GM15510 (cell line): ENCODE measurements at regions not wholly inside any gene's neighbourhood (a gene's known extent, or its start where the extent isn't known, plus 50 kb on each side); places are given as distances from the start of the nearest gene placed in this dataset.

Source experiments
- POLR2A ChIP-seq: IDR thresholded peaks from 3 replicates; pipeline ENCODE4 v1.6.1; 2011; ENCODE audit warnings: borderline replicate concordance; ENCODE audit not compliant: insufficient read length; ENCODE audit errors: extremely low read depth

DNA sequence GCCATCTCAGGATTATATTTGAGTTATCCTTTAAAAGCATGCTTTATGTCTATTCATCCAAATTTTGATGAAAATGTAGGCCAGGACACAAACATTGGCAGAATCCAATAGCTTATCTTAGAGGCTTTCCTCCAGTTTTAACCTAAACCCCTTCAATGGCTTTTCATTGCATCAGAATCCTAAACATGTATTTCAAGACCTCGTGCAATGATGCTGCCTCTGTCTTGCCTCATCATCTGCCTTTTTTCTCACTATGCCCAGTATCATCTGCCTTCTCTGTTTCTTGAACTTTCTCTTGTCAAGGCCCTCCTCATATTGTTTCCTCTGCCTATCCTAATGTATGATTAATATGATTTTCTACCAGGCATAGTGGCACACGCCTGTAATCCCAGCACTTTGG lies 76.1 kb upstream of the MAP4 start:
- TF ChIP-seq POLR2A, result no peak

- no peak for TF ChIP-seq POLR2A
Observed at GRCh38 chr3:48090166-48090939, 74.1 kb upstream of the MAP4 start.

- TF ChIP-seq POLR2A, result peak; percentile 85
Observed at GRCh38 chr3:48088749-48089466, 72.7 kb upstream of the MAP4 start.

DNA sequence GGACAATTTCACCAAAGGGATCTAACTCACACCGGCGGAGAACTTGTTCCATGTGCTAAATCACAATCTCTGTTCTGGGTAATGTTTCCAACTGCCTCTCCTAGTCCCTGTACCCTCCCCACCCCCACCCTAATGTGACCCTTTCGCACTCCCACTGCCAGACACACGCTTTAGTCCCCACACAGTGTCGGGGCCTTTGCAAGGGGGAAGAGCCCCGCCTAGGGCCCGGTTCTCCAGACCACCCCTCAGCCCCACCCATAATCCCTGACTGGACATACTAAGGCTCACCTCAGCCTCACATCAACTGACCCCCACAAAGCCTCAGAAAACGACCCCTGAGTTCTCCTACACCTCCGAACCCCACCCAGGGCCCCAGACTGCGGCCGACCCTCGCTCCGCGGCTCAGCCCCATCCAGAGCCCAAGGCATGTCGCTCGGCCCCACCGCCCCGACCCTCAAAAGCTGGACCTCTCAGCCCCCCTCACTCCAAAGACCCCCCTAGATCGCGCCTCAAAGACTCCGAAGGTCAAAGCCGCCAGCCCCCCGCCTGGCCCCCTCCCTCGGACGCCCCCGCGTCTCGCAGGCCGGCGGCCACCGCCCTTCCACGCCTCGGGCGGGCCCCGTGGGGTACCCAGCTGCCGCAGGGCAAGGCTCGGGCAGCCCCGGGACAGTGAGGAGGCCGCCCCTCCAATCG lies 72.0 kb upstream of the MAP4 start:
- no peak for TF ChIP-seq POLR2A

GRCh38 chr3:48086705-48087104 lies 70.5 kb upstream of the MAP4 start:
- no peak for TF ChIP-seq POLR2A

DNA sequence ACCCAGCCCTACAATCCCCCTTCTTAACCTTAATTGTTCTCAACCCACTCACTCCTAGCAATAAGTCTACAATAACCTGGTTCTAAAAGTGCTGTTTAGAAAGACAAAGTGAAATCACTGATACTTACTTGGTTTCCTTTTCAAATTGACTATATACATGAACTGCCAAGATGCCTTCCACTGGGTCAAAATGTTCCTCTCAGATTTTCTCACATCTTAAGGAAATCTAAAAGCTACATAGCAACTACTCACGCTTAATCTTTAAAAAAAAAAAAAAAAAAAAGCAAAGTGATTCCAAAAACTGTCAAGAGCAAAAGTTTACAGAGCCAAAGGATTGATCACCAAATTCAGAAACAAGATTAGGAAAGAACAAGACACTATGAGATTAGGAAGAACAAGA lies 68.7 kb upstream of the MAP4 start:
- no peak for TF ChIP-seq POLR2A

DNA sequence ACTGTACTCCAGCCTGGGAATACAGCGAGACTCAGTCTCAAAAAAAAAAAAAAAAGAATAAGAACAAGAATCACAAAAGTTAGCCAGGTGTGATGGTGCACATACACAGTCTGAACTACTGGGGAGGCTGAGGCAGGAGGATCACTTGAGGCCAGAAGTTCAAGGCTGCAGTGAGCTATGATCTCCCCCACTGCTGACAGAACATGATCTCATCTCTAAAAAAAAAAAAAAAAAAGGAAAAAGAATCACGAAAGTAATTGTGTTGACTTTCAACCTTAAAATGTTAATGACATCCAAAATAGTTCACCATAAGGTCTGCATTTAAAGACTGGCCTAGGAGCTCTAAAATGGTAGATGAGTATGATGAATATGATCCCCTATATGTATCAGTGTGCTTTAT lies 68.0 kb upstream of the MAP4 start:
- TF ChIP-seq POLR2A, result no peak

GRCh38 chr3:48082580-48083184 lies 66.5 kb upstream of the MAP4 start:
- TF ChIP-seq POLR2A, result no peak

DNA sequence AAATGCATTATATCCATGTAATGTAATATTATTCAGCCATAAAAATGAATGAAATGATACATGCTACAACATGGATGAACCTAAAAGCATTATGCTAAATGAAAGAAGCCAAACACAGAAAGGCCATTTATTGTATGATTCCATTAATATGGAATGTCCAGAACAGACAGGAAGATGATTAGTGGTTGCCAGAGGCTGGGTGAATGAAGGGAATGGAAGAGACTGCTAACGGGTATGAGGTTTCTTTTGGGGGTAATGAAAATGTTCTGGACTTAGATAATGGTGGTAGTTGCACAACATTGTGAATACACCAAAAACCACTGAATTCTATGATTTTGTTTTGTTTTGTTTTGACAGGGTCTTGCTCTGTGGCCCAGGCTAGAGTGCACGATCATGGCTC lies 61.6 kb upstream of the MAP4 start:
- no peak for TF ChIP-seq POLR2A

GRCh38 chr3:48070030-48070429 lies 53.8 kb upstream of the MAP4 start:
- no peak for TF ChIP-seq POLR2A

DNA sequence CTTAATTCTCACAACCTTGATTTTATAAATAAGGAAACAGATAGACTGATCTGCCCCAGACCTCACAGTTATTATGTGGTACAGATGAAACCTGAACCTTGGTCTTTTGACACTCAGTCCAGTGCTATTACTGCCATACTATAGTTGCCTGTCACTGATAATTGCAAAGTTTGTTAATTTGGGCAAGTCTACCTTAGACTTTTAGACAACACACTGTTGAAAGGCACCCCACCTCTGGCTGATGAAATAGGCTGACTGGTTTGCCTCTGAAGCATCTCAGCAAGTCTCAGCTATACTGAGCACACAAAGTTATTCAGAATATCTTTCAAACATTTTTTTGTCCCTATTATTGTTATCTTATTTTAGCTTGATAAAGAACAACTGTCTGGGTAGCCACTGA lies 53.1 kb upstream of the MAP4 start:
- TF ChIP-seq POLR2A, result no peak

GRCh38 chr3:48068886-48069285 lies 52.7 kb upstream of the MAP4 start:
- TF ChIP-seq POLR2A, result no peak

GRCh38 chr3:48067271-48067670 lies 51.1 kb upstream of the MAP4 start:
- TF ChIP-seq POLR2A, result no peak
